HFFc6 (cell line): ENCODE measurements at regions not wholly inside any gene's neighbourhood (a gene's known extent, or its start where the extent isn't known, plus 50 kb on each side); places are given as distances from the start of the nearest gene placed in this dataset.

ENCODE experiments used
- DNase-seq: peaks from one replicate; pipeline ENCODE4 v3.0.0-alpha.2; 2018
- H3K27ac Mint-ChIP-seq: 2 replicates; pipeline ENCODE4 v1.8.0; 2020; ENCODE audit warnings: mild to moderate bottlenecking, mixed read lengths
- H3K27me3 Mint-ChIP-seq: 2 replicates; pipeline ENCODE4 v1.8.0; 2021; ENCODE audit warnings: mild to moderate bottlenecking, moderate library complexity, mixed read lengths; ENCODE audit not compliant: insufficient read depth
- H3K36me3 Mint-ChIP-seq: 2 replicates; pipeline ENCODE4 v1.8.0; 2021; ENCODE audit warnings: low read depth, mixed read lengths
- H3K4me1 Mint-ChIP-seq: 2 replicates; pipeline ENCODE4 v1.8.0; 2020; ENCODE audit warnings: low read depth, mixed read lengths
- H3K4me3 Mint-ChIP-seq: 2 replicates; pipeline ENCODE4 v1.8.0; 2020; ENCODE audit warnings: mild to moderate bottlenecking, moderate library complexity, mixed read lengths
- H3K9me3 Mint-ChIP-seq: 2 replicates; pipeline ENCODE4 v1.8.0; 2020; ENCODE audit warnings: mild to moderate bottlenecking, mixed read lengths
- CTCF ChIP-seq: fragments of 200-600 bp; sonication (generic); IDR thresholded peaks from 2 replicates; pipeline ENCODE4 v1.5.0; 2021; ENCODE audit warnings: antibody characterized with exemption, mild to moderate bottlenecking

- H3K36me3 Mint-ChIP-seq: no peaks in the 10 kb centered on the region
- no peak overlapping the region for H3K27ac Mint-ChIP-seq
- no peaks in the 10 kb centered on the region for H3K4me1 Mint-ChIP-seq
These were observed 313.2 kb downstream of the CDH10 start for GRCh38 chr5:24331531-24331930.

GRCh38 chr5:24347158-24347557 lies 297.6 kb downstream of the CDH10 start:
- no peak for TF ChIP-seq CTCF
- Mint-ChIP-seq H3K27me3 (no peaks in the 10 kb centered on the region), H3K27ac (no peak overlapping the region), H3K36me3 (no peaks in the 10 kb centered on the region), H3K4me1 (no peaks in the 10 kb centered on the region), H3K4me3 (no peak overlapping the region), H3K9me3 (peaks cover 40% of the 10 kb centered on the region)
- no peak for DNase-seq

More at GRCh38 chr5:24331531-24331930, 313.2 kb downstream of the CDH10 start:
- no peak overlapping the region for H3K4me3 Mint-ChIP-seq
- DNase-seq: no peak
- H3K9me3 Mint-ChIP-seq: peaks cover 52% of the 10 kb centered on the region
- no peak for TF ChIP-seq CTCF
- no peaks in the 10 kb centered on the region; the same call in 1 of the 2 replicates for H3K27me3 Mint-ChIP-seq

- DNase-seq: no peak
- no peaks in the 10 kb centered on the region for H3K27me3 Mint-ChIP-seq
- TF ChIP-seq CTCF: no peak
- H3K4me3 Mint-ChIP-seq: no peak overlapping the region
- peaks cover 5% of the 10 kb centered on the region; the same call in 1 of the 2 replicates for H3K36me3 Mint-ChIP-seq
- peaks cover 37% of the 10 kb centered on the region for H3K9me3 Mint-ChIP-seq
- no peaks in the 10 kb centered on the region for H3K4me1 Mint-ChIP-seq
- no peak overlapping the region for H3K27ac Mint-ChIP-seq
These were observed 293.5 kb downstream of the CDH10 start for GRCh38 chr5:24351285-24351684.

GRCh38 chr5:24353016-24353415 lies 291.8 kb downstream of the CDH10 start:
- TF ChIP-seq CTCF: no peak
- Mint-ChIP-seq H3K27ac (no peak overlapping the region), H3K9me3 (peaks cover 34% of the 10 kb centered on the region), H3K27me3 (no peaks in the 10 kb centered on the region), H3K4me1 (no peaks in the 10 kb centered on the region), H3K36me3 (peaks cover 5% of the 10 kb centered on the region; the same call in 1 of the 2 replicates), H3K4me3 (no peak overlapping the region)
- DNase-seq: no peak

- TF ChIP-seq CTCF: no peak
- Mint-ChIP-seq H3K4me1 (no peaks in the 10 kb centered on the region), H3K36me3 (peaks cover 5% of the 10 kb centered on the region; the same call in 1 of the 2 replicates), H3K9me3 (peaks cover 34% of the 10 kb centered on the region), H3K27ac (no peak overlapping the region), H3K4me3 (no peak overlapping the region), H3K27me3 (no peaks in the 10 kb centered on the region)
- DNase-seq: no peak
These were observed 291.2 kb downstream of the CDH10 start for GRCh38 chr5:24353611-24354010.
